Brain microvascular endothelial cell (primary cell): ENCODE measurements at regions not wholly inside any gene's neighbourhood (a gene's known extent, or its start where the extent isn't known, plus 50 kb on each side); places are given as distances from the start of the nearest gene placed in this dataset.

ENCODE experiments used
- DNase-seq: peaks from one replicate; pipeline ENCODE4 v3.0.0-alpha.2; 2020
- H3K27ac ChIP-seq: fragments of 250-450 bp; sonication (Bioruptor Pico); 2 replicates; pipeline ENCODE4 v1.5.1; 2020; ENCODE audit warnings: mild to moderate bottlenecking, moderate library complexity
- H3K27me3 ChIP-seq: fragments of 250-450 bp; sonication (Bioruptor Pico); replicated peaks from 2 replicates; pipeline ENCODE4 v1.5.1; 2020; ENCODE audit warnings: mild to moderate bottlenecking
- H3K36me3 ChIP-seq: fragments of 250-450 bp; sonication (Bioruptor Pico); replicated peaks from 2 replicates; pipeline ENCODE4 v1.5.1; 2020; ENCODE audit warnings: mild to moderate bottlenecking
- H3K4me3 ChIP-seq: 2 replicates; pipeline ENCODE4 v1.5.1; 2011; ENCODE audit warnings: low read depth, mild to moderate bottlenecking, control low read depth, low read length, moderate library complexity
- in situ Hi-C: cut with HindIII; loops from 2 replicates; pipeline ENCODE4 v1.10.0; 2017; ENCODE audit warnings: low sequenced_read_pairs, low pct_ligation_motif_present
- TF ChIP-seq, protein P1 (sequence below): IDR thresholded peaks from 2 replicates; pipeline ENCODE4 v1.5.1; 2011; ENCODE audit warnings: low read depth, mild to moderate bottlenecking, moderate library complexity, low read length, control low read depth, inconsistent platforms; ENCODE audit errors: missing control alignments

DNA sequence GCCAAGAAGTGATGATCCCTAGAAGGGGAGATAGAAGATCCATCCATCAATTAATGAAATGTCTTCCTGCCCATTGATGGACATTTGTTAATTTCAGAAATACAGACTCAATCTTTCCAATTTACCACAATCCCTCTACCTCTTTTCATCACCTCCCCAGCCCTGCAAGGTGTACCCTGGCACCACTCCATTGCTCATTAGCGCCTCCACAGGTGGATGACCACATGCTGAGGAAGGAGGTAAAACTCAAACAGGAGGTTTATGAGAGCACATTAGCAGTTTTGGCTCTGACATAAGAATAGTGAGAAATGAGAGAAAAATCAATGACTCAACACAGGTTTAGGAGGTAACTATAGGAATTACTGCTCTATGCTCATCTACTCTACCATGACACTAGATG is 208.0 kb downstream of the C1D start:
- H3K27ac ChIP-seq: no peak overlapping the region
- no peaks in the 10 kb centered on the region for H3K36me3 ChIP-seq
- DNase-seq: no peak
- in situ Hi-C loops: no loop called here
- H3K27me3 ChIP-seq: no peaks in the 10 kb centered on the region
- TF ChIP-seq, protein P1, sequence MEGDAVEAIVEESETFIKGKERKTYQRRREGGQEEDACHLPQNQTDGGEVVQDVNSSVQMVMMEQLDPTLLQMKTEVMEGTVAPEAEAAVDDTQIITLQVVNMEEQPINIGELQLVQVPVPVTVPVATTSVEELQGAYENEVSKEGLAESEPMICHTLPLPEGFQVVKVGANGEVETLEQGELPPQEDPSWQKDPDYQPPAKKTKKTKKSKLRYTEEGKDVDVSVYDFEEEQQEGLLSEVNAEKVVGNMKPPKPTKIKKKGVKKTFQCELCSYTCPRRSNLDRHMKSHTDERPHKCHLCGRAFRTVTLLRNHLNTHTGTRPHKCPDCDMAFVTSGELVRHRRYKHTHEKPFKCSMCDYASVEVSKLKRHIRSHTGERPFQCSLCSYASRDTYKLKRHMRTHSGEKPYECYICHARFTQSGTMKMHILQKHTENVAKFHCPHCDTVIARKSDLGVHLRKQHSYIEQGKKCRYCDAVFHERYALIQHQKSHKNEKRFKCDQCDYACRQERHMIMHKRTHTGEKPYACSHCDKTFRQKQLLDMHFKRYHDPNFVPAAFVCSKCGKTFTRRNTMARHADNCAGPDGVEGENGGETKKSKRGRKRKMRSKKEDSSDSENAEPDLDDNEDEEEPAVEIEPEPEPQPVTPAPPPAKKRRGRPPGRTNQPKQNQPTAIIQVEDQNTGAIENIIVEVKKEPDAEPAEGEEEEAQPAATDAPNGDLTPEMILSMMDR: no peak
- no peak overlapping the region for H3K4me3 ChIP-seq

- Histone ChIP-seq H3K27ac (no peak overlapping the region), H3K36me3 (no peaks in the 10 kb centered on the region), H3K4me3 (no peak overlapping the region), H3K27me3 (no peaks in the 10 kb centered on the region)
- TF ChIP-seq, protein P1: no peak
- DNase-seq: no peak
- in situ Hi-C loops: no loop called here
These were observed 205.9 kb downstream of the C1D start for GRCh38 chr2:67856866-67857265.

- Histone ChIP-seq H3K27me3 (no peaks in the 10 kb centered on the region), H3K27ac (no peak overlapping the region), H3K4me3 (no peak overlapping the region), H3K36me3 (no peaks in the 10 kb centered on the region)
- in situ Hi-C loops: no loop called here
- DNase-seq: no peak
- TF ChIP-seq, protein P1: no peak
These were observed 205.0 kb downstream of the C1D start for GRCh38 chr2:67857836-67858235.

GRCh38 chr2:67858886-67859285 is 203.9 kb downstream of the C1D start:
- no peak overlapping the region for H3K27ac ChIP-seq
- no peaks in the 10 kb centered on the region for H3K27me3 ChIP-seq
- H3K36me3 ChIP-seq: no peaks in the 10 kb centered on the region
- H3K4me3 ChIP-seq: no peak overlapping the region
- in situ Hi-C loops: no loop called here
- no peak for DNase-seq
- TF ChIP-seq, protein P1: no peak

GRCh38 chr2:67865917-67866316 is 196.9 kb downstream of the C1D start:
- Histone ChIP-seq H3K4me3 (no peak overlapping the region), H3K27me3 (no peaks in the 10 kb centered on the region), H3K36me3 (no peaks in the 10 kb centered on the region), H3K27ac (no peak overlapping the region)
- TF ChIP-seq, protein P1: no peak
- no peak for DNase-seq
- in situ Hi-C loops: no loop called here

DNA sequence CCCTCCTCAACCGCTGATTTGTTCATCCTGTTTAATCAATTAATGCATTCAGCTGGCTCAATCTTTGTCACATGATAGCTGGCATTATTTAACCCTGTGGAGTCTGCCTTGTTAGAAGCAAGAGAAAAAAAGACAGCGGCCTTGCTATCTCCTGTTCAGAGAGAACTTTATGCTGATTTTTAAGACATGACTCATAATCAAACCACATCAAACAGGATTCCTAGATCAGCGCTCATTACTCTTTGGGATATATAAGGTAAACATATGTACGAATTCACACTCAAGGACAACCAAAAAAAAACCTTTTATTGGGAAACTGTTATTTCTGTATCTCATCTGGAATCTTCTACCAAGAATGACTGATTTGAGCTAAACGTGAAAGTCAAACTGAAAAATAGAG is 195.1 kb downstream of the C1D start:
- no peaks in the 10 kb centered on the region for H3K36me3 ChIP-seq
- in situ Hi-C loops: no loop called here
- DNase-seq: no peak
- H3K27me3 ChIP-seq: no peaks in the 10 kb centered on the region
- no peak overlapping the region for H3K4me3 ChIP-seq
- TF ChIP-seq, protein P1: no peak
- no peak overlapping the region for H3K27ac ChIP-seq
